H54 (cell line): ENCODE measurements at regions not wholly inside any gene's neighbourhood (a gene's known extent, or its start where the extent isn't known, plus 50 kb on each side); places are given as distances from the start of the nearest gene placed in this dataset.
"Not testable (repeated sequence)": the region's sequence is repeated elsewhere in the genome, so short reads cannot be mapped to it uniquely, and the experiment has no call there.

Experiments
- DNase-seq: peaks from one replicate; pipeline ENCODE4 v3.0.0; 2011; ENCODE audit warnings: low spot score, mixed read lengths; ENCODE audit not compliant: insufficient read length
- FAIRE-seq: peaks from 3 replicates; lab custom pipeline; 2011; peaks lifted over from hg19 to GRCh38; lab: Jason Lieb, UNC
- POLR2A ChIP-seq: IDR thresholded peaks from 2 replicates; pipeline ENCODE4 v1.6.1; 2011; ENCODE audit warnings: low read depth, mild to moderate bottlenecking, low read length

- DNase-seq (no peak), FAIRE-seq (no peak)
- TF ChIP-seq POLR2A: no peak
Observed at GRCh38 chr6:137933696-137934095, 66.6 kb downstream of the TNFAIP3 start.

GRCh38 chr6:137936798-137937197 lies 69.7 kb downstream of the TNFAIP3 start:
- FAIRE-seq (no peak), DNase-seq (no peak)
- no peak for TF ChIP-seq POLR2A

- FAIRE-seq: no peak
- TF ChIP-seq POLR2A: no peak
- DNase-seq: no peak
Observed at GRCh38 chr6:137937834-137938233, 70.8 kb downstream of the TNFAIP3 start.

GRCh38 chr6:137938770-137939379 lies 71.8 kb downstream of the TNFAIP3 start:
- FAIRE-seq (no peak), DNase-seq (no peak)
- TF ChIP-seq POLR2A: no peak

GRCh38 chr6:137941995-137942394 lies 74.9 kb downstream of the TNFAIP3 start:
- TF ChIP-seq POLR2A: no peak
- no peak for FAIRE-seq
- no peak for DNase-seq

GRCh38 chr6:137942736-137943135 lies 75.7 kb downstream of the TNFAIP3 start:
- no peak for FAIRE-seq
- TF ChIP-seq POLR2A: no peak
- no peak for DNase-seq

- FAIRE-seq: peak; percentile 62
Observed at GRCh38 chr6:137944381-137944780, 77.3 kb downstream of the TNFAIP3 start.

GRCh38 chr6:137944793-137945498 lies 77.9 kb downstream of the TNFAIP3 start:
- DNase-seq (no peak), FAIRE-seq (peak; percentile 50)
- no peak for TF ChIP-seq POLR2A

More at GRCh38 chr6:137944381-137944780, 77.3 kb downstream of the TNFAIP3 start:
- not testable (repeated sequence) for DNase-seq

GRCh38 chr6:137949686-137950390 lies 82.8 kb downstream of the TNFAIP3 start:
- no peak for FAIRE-seq
- DNase-seq: no peak
- no peak for TF ChIP-seq POLR2A

- DNase-seq: no peak
- no peak for TF ChIP-seq POLR2A
- no peak for FAIRE-seq
Observed at GRCh38 chr6:137950581-137950980, 83.5 kb downstream of the TNFAIP3 start.

- FAIRE-seq (no peak), DNase-seq (no peak)
- TF ChIP-seq POLR2A: no peak
Observed at GRCh38 chr6:137951064-137951597, 84.1 kb downstream of the TNFAIP3 start.

GRCh38 chr6:137952247-137952646 lies 85.2 kb downstream of the TNFAIP3 start:
- no peak for TF ChIP-seq POLR2A
- DNase-seq (no peak), FAIRE-seq (no peak)

GRCh38 chr6:137953761-137954160 lies 86.7 kb downstream of the TNFAIP3 start:
- no peak for FAIRE-seq

GRCh38 chr6:137954253-137954652 lies 87.2 kb downstream of the TNFAIP3 start:
- TF ChIP-seq POLR2A: no peak
- FAIRE-seq: no peak
- no peak for DNase-seq

More at GRCh38 chr6:137953761-137954160, 86.7 kb downstream of the TNFAIP3 start:
- no peak for TF ChIP-seq POLR2A
- no peak for DNase-seq
